HL-60 (cell line): ENCODE measurements at regions not wholly inside any gene's neighbourhood (a gene's known extent, or its start where the extent isn't known, plus 50 kb on each side); places are given as distances from the start of the nearest gene placed in this dataset.

ENCODE experiments used
- CTCF ChIP-seq: IDR thresholded peaks from one replicate; pipeline ENCODE4 v1.5.1; 2011; ENCODE audit warnings: low read length, control low read depth, inconsistent platforms; ENCODE audit not compliant: insufficient read depth
- POLR2AphosphoS5 ChIP-seq: IDR thresholded peaks from 2 replicates; pipeline ENCODE4 v1.6.1; 2012; ENCODE audit warnings: low read depth
- TF ChIP-seq, protein P1 (sequence below): IDR thresholded peaks from 2 replicates; pipeline ENCODE4 v1.6.1; 2012; ENCODE audit warnings: low read depth; ENCODE audit not compliant: insufficient replicate concordance

GRCh38 chr10:107994621-107995270 lies 830.2 kb upstream of the SORCS1 start:
- no peak for TF ChIP-seq POLR2AphosphoS5
- TF ChIP-seq, protein P1, sequence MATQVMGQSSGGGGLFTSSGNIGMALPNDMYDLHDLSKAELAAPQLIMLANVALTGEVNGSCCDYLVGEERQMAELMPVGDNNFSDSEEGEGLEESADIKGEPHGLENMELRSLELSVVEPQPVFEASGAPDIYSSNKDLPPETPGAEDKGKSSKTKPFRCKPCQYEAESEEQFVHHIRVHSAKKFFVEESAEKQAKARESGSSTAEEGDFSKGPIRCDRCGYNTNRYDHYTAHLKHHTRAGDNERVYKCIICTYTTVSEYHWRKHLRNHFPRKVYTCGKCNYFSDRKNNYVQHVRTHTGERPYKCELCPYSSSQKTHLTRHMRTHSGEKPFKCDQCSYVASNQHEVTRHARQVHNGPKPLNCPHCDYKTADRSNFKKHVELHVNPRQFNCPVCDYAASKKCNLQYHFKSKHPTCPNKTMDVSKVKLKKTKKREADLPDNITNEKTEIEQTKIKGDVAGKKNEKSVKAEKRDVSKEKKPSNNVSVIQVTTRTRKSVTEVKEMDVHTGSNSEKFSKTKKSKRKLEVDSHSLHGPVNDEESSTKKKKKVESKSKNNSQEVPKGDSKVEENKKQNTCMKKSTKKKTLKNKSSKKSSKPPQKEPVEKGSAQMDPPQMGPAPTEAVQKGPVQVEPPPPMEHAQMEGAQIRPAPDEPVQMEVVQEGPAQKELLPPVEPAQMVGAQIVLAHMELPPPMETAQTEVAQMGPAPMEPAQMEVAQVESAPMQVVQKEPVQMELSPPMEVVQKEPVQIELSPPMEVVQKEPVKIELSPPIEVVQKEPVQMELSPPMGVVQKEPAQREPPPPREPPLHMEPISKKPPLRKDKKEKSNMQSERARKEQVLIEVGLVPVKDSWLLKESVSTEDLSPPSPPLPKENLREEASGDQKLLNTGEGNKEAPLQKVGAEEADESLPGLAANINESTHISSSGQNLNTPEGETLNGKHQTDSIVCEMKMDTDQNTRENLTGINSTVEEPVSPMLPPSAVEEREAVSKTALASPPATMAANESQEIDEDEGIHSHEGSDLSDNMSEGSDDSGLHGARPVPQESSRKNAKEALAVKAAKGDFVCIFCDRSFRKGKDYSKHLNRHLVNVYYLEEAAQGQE: no peak
- no peak for TF ChIP-seq CTCF
